Stomach (tissue), 8 donors: ENCODE measurements at regions not wholly inside any gene's neighbourhood (a gene's known extent, or its start where the extent isn't known, plus 50 kb on each side); places are given as distances from the start of the nearest gene placed in this dataset.

ENCODE experiments used
- DNase-seq, 2 donors: peaks; one replicate each; pipeline versions ENCODE4 v3.0.0 to v3.0.0-alpha.2; 2013 to 2019
- H3K27ac ChIP-seq, 5 donors: fragments of 200-600 bp in 4 of 5; sonication (generic) in 4 of 5; one replicate each; pipeline ENCODE4 v1.5.1; 2013 to 2019; ENCODE audit warnings: mild to moderate bottlenecking in 1 of 5, moderate library complexity in 1 of 5
- H3K27me3 ChIP-seq, 3 donors: fragments of 200-600 bp; sonication (generic); one replicate each; pipeline ENCODE4 v1.5.1; 2017 to 2019; ENCODE audit warnings: mixed run types in 1 of 3
- H3K36me3 ChIP-seq, 4 donors: fragments of 200-600 bp; sonication (generic); 1 replicate in 3 of 4; 2 replicates in 1 of 4; pipeline ENCODE4 v1.5.1; 2016 to 2019
- H3K4me1 ChIP-seq, 4 donors: fragments of 200-600 bp; sonication (generic); one replicate each; pipeline ENCODE4 v1.5.1; 2016 to 2019
- H3K4me3 ChIP-seq, 4 donors: fragments of 200-600 bp; sonication (generic) in 3 of 4; one replicate each; pipeline ENCODE4 v1.5.1; 2016 to 2019; ENCODE audit warnings: mild to moderate bottlenecking in 1 of 4
- H3K9me3 ChIP-seq, 4 donors: fragments of 200-600 bp; sonication (generic); one replicate each; pipeline ENCODE4 v1.5.1; 2016 to 2019
- EP300 ChIP-seq: sonication (generic); formaldehyde crosslinking; IDR thresholded peaks from one replicate; pipeline ENCODE4 v1.6.1; 2017; ENCODE audit warnings: antibody characterized with exemption
- POLR2A ChIP-seq, 4 donors: fragments of 450-650 bp; IDR thresholded peaks; one replicate each; pipeline ENCODE4 v1.6.1; 2016; ENCODE audit warnings: antibody characterized with exemption in 4 of 4, control low read depth in 2 of 4, mild to moderate bottlenecking in 1 of 4, moderate library complexity in 1 of 4
- POLR2AphosphoS5 ChIP-seq, 3 donors: sonication (generic); formaldehyde crosslinking; IDR thresholded peaks; one replicate each; pipeline ENCODE4 v1.6.1; 2016; ENCODE audit warnings: antibody characterized with exemption in 3 of 3
- WGBS, 5 donors: extraction: QIAGEN DNeasy Blood & Tissue Kit in 3 of 5; methylation state at CpG; one replicate each; pipeline versions ENCODE4 v1.1.5 to v1.1.7; 2013 to 2018; 5-methylcytosine and 5-hydroxymethylcytosine counted together
- intact Hi-C: fragments of 100-400 bp; cut with DNase I; formaldehyde crosslinking; loops from one replicate; pipeline ENCODE4 v1.15.1; 2023; ENCODE audit warnings: low total_unique reads
- TF ChIP-seq, protein P1 (sequence below), 7 experiments: fragments of 450-650 bp in 4 of 7; fragments of 200-600 bp in 3 of 7; sonication (generic) in 3 of 7; IDR thresholded peaks; one replicate each; pipeline ENCODE4 v1.5.1; 2016 to 2019; ENCODE audit warnings: antibody characterized with exemption in 7 of 7, control low read depth in 2 of 7, mild to moderate bottlenecking in 1 of 7
- donor health status: healthy with polysubstance abuse.
- donor health status: Bipolar disorder and iron deficiency.
- donor health status: healthy.

DNA sequence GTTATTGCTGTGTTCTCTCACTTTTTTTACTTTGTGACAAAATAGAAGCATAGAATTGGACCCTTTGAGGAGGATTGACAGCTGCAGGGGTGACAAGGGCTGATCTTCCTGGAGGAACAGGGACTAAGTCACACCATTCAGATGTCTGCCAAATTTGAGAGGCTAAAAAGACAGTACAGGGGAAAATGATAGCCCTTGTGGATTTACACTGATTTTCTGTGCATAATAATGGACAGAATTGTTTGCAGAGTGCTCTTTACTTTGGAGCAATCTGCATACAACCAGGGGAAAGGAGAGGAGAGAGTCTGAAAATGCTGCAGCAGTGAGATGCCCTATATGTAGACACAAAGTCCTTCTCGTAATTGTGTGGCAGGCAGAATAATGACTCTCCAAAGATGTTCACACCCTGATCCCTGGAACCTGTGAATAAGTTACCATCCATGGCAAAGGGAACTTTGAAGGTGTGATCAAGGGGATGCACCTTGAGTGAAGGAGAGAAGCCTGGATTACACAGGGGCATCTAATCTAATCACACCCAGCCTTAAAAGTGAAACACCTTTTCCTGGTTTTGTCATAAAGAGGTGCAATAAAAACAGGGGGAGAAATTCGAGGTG is 221.4 kb upstream of the CPHXL start:
- H3K36me3 ChIP-seq: no peaks in the 10 kb centered on the region
- no peak for DNase-seq
- no peak overlapping the region for H3K27ac ChIP-seq
- 32 to 49% (median 46%) methylated on average over 2 of the region's 2 CpGs for WGBS, 5 donors
- intact Hi-C loops: no loop called here
- H3K9me3 ChIP-seq: no peaks in the 10 kb centered on the region
- no peaks in the 10 kb centered on the region for H3K4me1 ChIP-seq
- H3K27me3 ChIP-seq: no peaks in the 10 kb centered on the region
- no peak for TF ChIP-seq POLR2AphosphoS5 (IDR thresholded peaks at IDR 0.05)
- TF ChIP-seq POLR2A (IDR thresholded peaks at IDR 0.05): no peak
- TF ChIP-seq, protein P1, sequence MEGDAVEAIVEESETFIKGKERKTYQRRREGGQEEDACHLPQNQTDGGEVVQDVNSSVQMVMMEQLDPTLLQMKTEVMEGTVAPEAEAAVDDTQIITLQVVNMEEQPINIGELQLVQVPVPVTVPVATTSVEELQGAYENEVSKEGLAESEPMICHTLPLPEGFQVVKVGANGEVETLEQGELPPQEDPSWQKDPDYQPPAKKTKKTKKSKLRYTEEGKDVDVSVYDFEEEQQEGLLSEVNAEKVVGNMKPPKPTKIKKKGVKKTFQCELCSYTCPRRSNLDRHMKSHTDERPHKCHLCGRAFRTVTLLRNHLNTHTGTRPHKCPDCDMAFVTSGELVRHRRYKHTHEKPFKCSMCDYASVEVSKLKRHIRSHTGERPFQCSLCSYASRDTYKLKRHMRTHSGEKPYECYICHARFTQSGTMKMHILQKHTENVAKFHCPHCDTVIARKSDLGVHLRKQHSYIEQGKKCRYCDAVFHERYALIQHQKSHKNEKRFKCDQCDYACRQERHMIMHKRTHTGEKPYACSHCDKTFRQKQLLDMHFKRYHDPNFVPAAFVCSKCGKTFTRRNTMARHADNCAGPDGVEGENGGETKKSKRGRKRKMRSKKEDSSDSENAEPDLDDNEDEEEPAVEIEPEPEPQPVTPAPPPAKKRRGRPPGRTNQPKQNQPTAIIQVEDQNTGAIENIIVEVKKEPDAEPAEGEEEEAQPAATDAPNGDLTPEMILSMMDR (IDR thresholded peaks at IDR 0.05): no peak
- no peak overlapping the region for H3K4me3 ChIP-seq

DNA sequence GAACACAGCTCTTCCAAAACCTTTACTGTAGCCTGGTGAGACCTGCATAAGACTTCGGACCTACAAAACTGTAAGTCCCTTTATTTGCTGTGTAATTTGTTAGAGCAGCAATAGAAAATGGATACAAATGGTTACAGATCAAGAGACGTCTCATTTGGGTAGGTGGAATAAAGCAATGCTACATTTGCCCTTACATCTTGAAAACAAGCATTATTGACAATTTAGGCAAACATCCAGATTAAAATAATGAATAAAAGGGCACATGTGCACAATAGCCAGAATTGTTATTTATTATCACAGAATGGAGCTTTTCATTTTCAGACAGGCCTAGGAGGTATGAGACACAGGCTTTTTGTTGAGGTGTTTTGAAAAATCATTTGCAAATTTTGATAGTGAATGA is 222.2 kb upstream of the CPHXL start:
- H3K4me1 ChIP-seq: no peaks in the 10 kb centered on the region
- 63 to 80% (median 75%) methylated on average over 2 of the region's 2 CpGs for WGBS, 5 donors
- no peaks in the 10 kb centered on the region for H3K9me3 ChIP-seq
- H3K27me3 ChIP-seq: no peaks in the 10 kb centered on the region
- DNase-seq: no peak
- intact Hi-C loops: no loop called here
- TF ChIP-seq POLR2A (IDR thresholded peaks at IDR 0.05) (no peak), POLR2AphosphoS5 (IDR thresholded peaks at IDR 0.05) (no peak), EP300 (no peak)
- TF ChIP-seq, protein P1 (IDR thresholded peaks at IDR 0.05): no peak
- no peak overlapping the region for H3K4me3 ChIP-seq
- no peaks in the 10 kb centered on the region for H3K36me3 ChIP-seq
- H3K27ac ChIP-seq: no peak overlapping the region

DNA sequence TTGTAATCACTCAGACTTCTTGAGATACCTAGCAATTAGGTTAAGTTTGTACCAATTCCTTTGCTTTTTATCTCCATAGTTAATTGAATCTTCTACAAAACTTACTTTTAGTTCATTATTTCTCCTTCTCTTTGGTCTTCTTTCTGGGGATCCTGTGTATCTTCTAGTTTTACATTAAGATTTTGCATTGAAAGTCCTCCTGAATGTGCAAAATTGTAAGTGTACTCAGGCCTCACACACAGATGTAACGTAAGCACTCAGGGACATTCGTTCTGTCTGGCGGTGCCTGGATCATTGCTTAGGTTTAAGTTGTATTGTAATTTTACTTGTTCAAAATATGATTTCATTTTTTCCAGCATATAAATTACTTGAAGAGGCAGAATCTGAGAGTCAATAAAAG is 222.6 kb upstream of the CPHXL start:
- no peak for DNase-seq
- 83 to 94% (median 91%) methylated on average over 3 of the region's 3 CpGs for WGBS, 5 donors
- intact Hi-C loops: no loop called here
- Histone ChIP-seq H3K4me3 (no peak overlapping the region), H3K4me1 (no peaks in the 10 kb centered on the region), H3K27ac (no peak overlapping the region), H3K9me3 (no peaks in the 10 kb centered on the region), H3K36me3 (no peaks in the 10 kb centered on the region), H3K27me3 (no peaks in the 10 kb centered on the region)
- TF ChIP-seq EP300: no peak
- TF ChIP-seq POLR2A (IDR thresholded peaks at IDR 0.05): no peak
- no peak for TF ChIP-seq POLR2AphosphoS5 (IDR thresholded peaks at IDR 0.05)
- TF ChIP-seq, protein P1 (IDR thresholded peaks at IDR 0.05): no peak

DNA sequence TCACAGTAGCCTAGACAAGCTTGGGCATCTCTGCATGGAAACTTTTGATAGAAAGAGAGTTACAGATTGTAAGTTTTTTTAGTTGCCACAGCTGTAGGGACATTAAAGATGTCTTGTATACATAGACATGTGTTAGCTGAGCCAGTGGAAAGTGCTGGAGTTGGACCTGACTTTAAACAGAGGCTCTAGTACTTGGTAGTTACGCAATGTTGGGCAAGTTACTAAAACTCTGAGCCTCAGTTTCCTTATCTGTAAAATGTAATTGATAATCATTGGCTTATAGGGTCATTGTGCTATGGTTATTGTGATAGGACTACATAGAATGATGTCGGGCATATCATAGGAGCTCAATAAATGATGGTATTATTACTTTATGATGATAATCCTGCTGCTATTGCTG is 225.8 kb upstream of the CPHXL start:
- 74 to 89% (median 83%) methylated on average over 2 of the region's 2 CpGs for WGBS, 5 donors
- H3K9me3 ChIP-seq: no peaks in the 10 kb centered on the region
- H3K4me1 ChIP-seq: no peaks in the 10 kb centered on the region
- intact Hi-C loops: no loop called here
- TF ChIP-seq POLR2AphosphoS5 (IDR thresholded peaks at IDR 0.05): no peak
- TF ChIP-seq, protein P1 (IDR thresholded peaks at IDR 0.05): no peak
- no peak for TF ChIP-seq EP300
- no peak for TF ChIP-seq POLR2A (IDR thresholded peaks at IDR 0.05)
- no peak overlapping the region for H3K4me3 ChIP-seq
- no peak for DNase-seq
- H3K27ac ChIP-seq: no peak overlapping the region
- H3K27me3 ChIP-seq: no peaks in the 10 kb centered on the region
- no peaks in the 10 kb centered on the region for H3K36me3 ChIP-seq
